T-cell (primary cell): ENCODE measurements at regions not wholly inside any gene's neighbourhood (a gene's known extent, or its start where the extent isn't known, plus 50 kb on each side); places are given as distances from the start of the nearest gene placed in this dataset.

Experiments
- ATAC-seq, 4 experiments: fragments of 200-7000 bp in 3 of 4; fragments of 150-1000 bp in 1 of 4; cut with Tn5 transposase; replicated peaks in 1 of 4; 1 replicate in 3 of 4; 2 replicates in 1 of 4; pipeline ENCODE4 v1.10.0; 2021; ENCODE audit warnings: moderate library complexity in 3 of 4, mild to moderate bottlenecking in 2 of 4, moderate number of reproducible peaks in 1 of 4
- CTCF ChIA-PET, 2 donors: fragments of 300-600 bp; sonication (Branson Sonifier 250); formaldehyde crosslinking; loops; one replicate each; lab custom pipeline; 2022; ENCODE audit warnings: antibody characterized with exemption in 2 of 2; lab: Charles Lee
- POLR2A ChIA-PET, 2 donors: fragments of 300-600 bp; sonication (Branson Sonifier 250); formaldehyde crosslinking; loops; one replicate each; lab custom pipeline; 2022; ENCODE audit warnings: antibody characterized with exemption in 2 of 2; lab: Charles Lee
- DNase-seq, 35 experiments: peaks; one replicate each; pipeline versions ENCODE4 v3.0.0 to v3.0.0-alpha.2; 2013 to 2023
- H3K27ac ChIP-seq: one replicate; pipeline ENCODE4 v1.5.1; 2013; ENCODE audit warnings: low read length
- H3K27me3 ChIP-seq, 2 experiments: replicated peaks in 1 of 2; 1 replicate in 1 of 2; 2 replicates in 1 of 2; pipeline versions ENCODE4 v1.6.1 to v1.7.0; 2013; ENCODE audit warnings: low read length in 1 of 2, mixed read lengths in 1 of 2; ENCODE audit not compliant: control insufficient read depth in 2 of 2, insufficient read depth in 2 of 2; ENCODE audit errors: extremely low read depth in 1 of 2
- H3K36me3 ChIP-seq, 2 donors: 1 replicate in 1 of 2; 2 replicates in 1 of 2; pipeline versions ENCODE4 v1.6.1 to v1.7.0; 2013; ENCODE audit warnings: low read length in 1 of 2; ENCODE audit not compliant: control insufficient read depth in 2 of 2, insufficient read depth in 1 of 2; ENCODE audit errors: extremely low read depth in 1 of 2
- H3K4me1 ChIP-seq, 2 experiments: 1 replicate in 1 of 2; 2 replicates in 1 of 2; pipeline versions ENCODE4 v1.6.1 to v1.7.0; 2013; ENCODE audit warnings: low read length in 2 of 2, mixed read lengths in 1 of 2; ENCODE audit not compliant: insufficient read depth in 2 of 2, control insufficient read depth in 1 of 2; ENCODE audit errors: extremely low read depth in 1 of 2
- H3K4me3 ChIP-seq, 2 donors: 1 replicate in 1 of 2; 2 replicates in 1 of 2; pipeline versions ENCODE4 v1.5.1 to v1.7.0; 2013; ENCODE audit warnings: mild to moderate bottlenecking in 2 of 2, low read length in 1 of 2, moderate library complexity in 1 of 2; ENCODE audit not compliant: control insufficient read depth in 1 of 2; ENCODE audit errors: extremely low read depth in 1 of 2
- H3K9me3 ChIP-seq: 2 replicates; pipeline ENCODE4 v1.7.0; 2013
- H3K27ac Mint-ChIP-seq, 2 donors: one replicate each; pipeline ENCODE4 v1.8.0; 2020 to 2021; ENCODE audit warnings: mild to moderate bottlenecking in 2 of 2, mixed read lengths in 2 of 2
- H3K27me3 Mint-ChIP-seq, 2 donors: one replicate each; pipeline ENCODE4 v1.8.0; 2021 to 2022; ENCODE audit warnings: mixed read lengths in 2 of 2
- H3K36me3 Mint-ChIP-seq: one replicate; pipeline ENCODE4 v1.8.0; 2021; ENCODE audit warnings: mixed read lengths
- H3K4me1 Mint-ChIP-seq, 3 donors: one replicate each; pipeline ENCODE4 v1.8.0; 2020 to 2022; ENCODE audit warnings: mixed read lengths in 3 of 3, mild to moderate bottlenecking in 1 of 3
- H3K4me3 Mint-ChIP-seq, 3 donors: one replicate each; pipeline ENCODE4 v1.8.0; 2020 to 2022; ENCODE audit warnings: mild to moderate bottlenecking in 3 of 3, mixed read lengths in 3 of 3, moderate library complexity in 3 of 3
- H3K9me3 Mint-ChIP-seq, 3 donors: one replicate each; pipeline ENCODE4 v1.8.0; 2020 to 2022; ENCODE audit warnings: mixed read lengths in 3 of 3
- WGBS: methylation state at CpG from one replicate; pipeline ENCODE4 v1.1.5; 2013; ENCODE audit warnings: missing lambda C conversion rate; ENCODE audit not compliant: insufficient coverage; 5-methylcytosine and 5-hydroxymethylcytosine counted together

DNA sequence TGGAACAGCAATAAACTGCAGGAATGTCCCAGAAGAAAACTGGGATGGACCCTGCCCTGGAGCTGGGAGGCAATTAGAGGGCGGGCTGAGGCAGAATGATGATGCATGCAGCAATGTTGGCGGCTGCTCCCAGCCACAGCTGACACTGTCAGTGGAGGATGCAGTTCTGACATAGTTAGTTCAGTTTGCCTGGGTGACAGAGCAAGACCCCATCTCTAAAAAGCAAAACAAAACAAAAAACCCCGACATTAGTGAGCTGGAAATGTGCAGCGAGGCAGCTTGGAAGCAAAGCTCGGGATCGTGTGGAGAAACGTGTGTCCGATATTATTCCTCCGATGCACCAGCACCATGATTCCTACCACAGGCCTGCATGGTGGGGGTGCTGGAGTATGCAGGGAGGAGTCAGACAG, 110.1 kb upstream of the UQCRFS1 start:
- peaks cover 0 to 7% (median 0%) of the 10 kb centered on the region in 3 donors for H3K9me3 Mint-ChIP-seq
- ATAC-seq: no peak
- no peaks in the 10 kb centered on the region for H3K4me1 ChIP-seq
- DNase-seq: no peak
- H3K4me1 Mint-ChIP-seq: peaks cover 4 to 7% (median 4%) of the 10 kb centered on the region in 3 donors
- H3K27me3 Mint-ChIP-seq: peaks cover 9 to 18% of the 10 kb centered on the region in 2 donors
- no peak overlapping the region for H3K4me3 Mint-ChIP-seq
- H3K36me3 Mint-ChIP-seq: no peaks in the 10 kb centered on the region
- POLR2A ChIA-PET: no interaction called here
- H3K27me3 ChIP-seq: peaks cover 0 to 26% of the 10 kb centered on the region in 2 experiments
- no peak overlapping the region for H3K27ac Mint-ChIP-seq
- no peaks in the 10 kb centered on the region for H3K36me3 ChIP-seq
- H3K4me3 ChIP-seq: no peak overlapping the region
- no peaks in the 10 kb centered on the region for H3K9me3 ChIP-seq
- CTCF ChIA-PET: no interaction called here
- no peak overlapping the region for H3K27ac ChIP-seq
- WGBS: 100% methylated on average over 1 of the region's 9 CpGs

DNA sequence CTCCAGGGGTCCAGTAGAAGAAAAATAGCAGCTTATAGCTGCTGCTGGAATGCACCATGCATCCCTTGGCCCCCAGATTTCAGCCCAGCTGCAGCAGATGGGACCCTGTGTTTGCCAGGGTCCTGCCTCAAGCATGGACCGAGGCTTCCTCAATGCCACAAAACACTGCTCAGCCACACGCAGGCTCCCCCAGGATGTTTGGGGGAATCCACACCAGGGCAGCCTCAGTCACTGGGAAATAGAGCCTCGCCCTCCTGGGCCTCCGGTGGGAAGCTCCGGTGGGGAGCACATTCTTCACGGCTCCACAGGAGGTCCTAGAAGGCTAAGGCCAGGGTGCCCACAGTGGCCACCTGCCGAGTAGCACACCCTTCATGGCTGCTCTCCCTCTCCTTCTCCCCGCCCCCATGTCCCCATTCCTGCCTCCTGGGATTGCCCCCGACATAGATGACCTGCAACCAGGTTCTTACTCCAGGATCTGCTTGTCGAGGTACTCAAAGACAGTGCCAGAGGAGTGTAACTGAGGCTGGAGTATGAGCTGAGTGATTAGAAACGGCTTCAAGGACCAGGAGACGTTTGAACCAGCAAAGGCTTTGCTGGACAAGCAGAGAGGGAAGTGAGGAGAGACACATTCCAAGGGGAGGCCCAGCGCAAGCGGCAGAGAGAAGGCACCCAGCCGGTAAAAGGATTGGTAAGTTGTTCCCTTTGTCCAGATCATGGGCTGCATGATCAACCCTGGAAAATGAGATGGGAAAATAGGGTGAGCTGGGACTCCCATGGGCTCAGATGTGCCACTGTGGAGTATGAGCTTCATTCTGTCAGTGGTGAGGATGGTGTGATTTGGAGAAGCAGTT, 110.7 kb upstream of the UQCRFS1 start:
- peaks cover 0 to 13% (median 4%) of the 10 kb centered on the region in 3 donors for H3K9me3 Mint-ChIP-seq
- Histone ChIP-seq H3K9me3 (no peaks in the 10 kb centered on the region), H3K4me3 (no peak overlapping the region), H3K4me1 (no peaks in the 10 kb centered on the region), H3K27ac (no peak overlapping the region), H3K36me3 (no peaks in the 10 kb centered on the region), H3K27me3 (peaks cover 0 to 24% of the 10 kb centered on the region in 2 experiments)
- 72% methylated on average over 14 of the region's 15 CpGs for WGBS
- H3K36me3 Mint-ChIP-seq: no peaks in the 10 kb centered on the region
- POLR2A ChIA-PET: no interaction called here
- peaks cover 4 to 7% (median 4%) of the 10 kb centered on the region in 3 donors for H3K4me1 Mint-ChIP-seq
- H3K27me3 Mint-ChIP-seq: peaks cover 6 to 14% of the 10 kb centered on the region in 2 donors
- ATAC-seq: no peak
- no peak overlapping the region for H3K27ac Mint-ChIP-seq
- no peak for DNase-seq
- CTCF ChIA-PET: no interaction called here
- no peak overlapping the region for H3K4me3 Mint-ChIP-seq

DNA sequence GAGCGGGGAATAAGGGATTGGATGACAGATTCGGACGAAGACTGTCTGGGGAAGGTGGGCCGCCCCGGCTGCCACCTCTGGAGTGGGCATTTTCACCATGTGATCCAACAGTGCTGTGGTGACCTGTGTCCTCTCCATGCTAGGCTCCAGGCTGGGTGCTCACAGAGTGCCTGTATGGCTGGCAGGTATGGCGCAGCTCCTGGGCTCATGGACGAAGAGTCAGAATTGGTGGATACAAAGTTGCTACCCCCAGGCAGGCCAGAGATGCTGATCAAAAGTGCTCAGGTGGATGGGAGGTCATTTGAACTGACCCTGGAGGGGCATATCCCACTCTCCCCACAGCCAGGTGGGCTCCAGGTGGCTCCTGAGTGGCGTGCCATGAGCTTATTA, 111.3 kb upstream of the UQCRFS1 start:
- Mint-ChIP-seq H3K27ac (no peak overlapping the region), H3K36me3 (no peaks in the 10 kb centered on the region), H3K9me3 (peaks cover 0 to 13% (median 9%) of the 10 kb centered on the region in 3 donors), H3K27me3 (peaks cover 4 to 17% of the 10 kb centered on the region in 2 donors), H3K4me3 (no peak overlapping the region), H3K4me1 (peaks cover 4 to 7% (median 4%) of the 10 kb centered on the region in 3 donors)
- no peak for DNase-seq
- no peak overlapping the region for H3K27ac ChIP-seq
- peaks cover 0 to 27% of the 10 kb centered on the region in 2 experiments for H3K27me3 ChIP-seq
- no peaks in the 10 kb centered on the region for H3K9me3 ChIP-seq
- no peaks in the 10 kb centered on the region for H3K4me1 ChIP-seq
- POLR2A ChIA-PET: no interaction called here
- CTCF ChIA-PET: no interaction called here
- WGBS: 93% methylated on average over 7 of the region's 8 CpGs
- H3K4me3 ChIP-seq: no peak overlapping the region
- ATAC-seq: no peak
- no peaks in the 10 kb centered on the region for H3K36me3 ChIP-seq

DNA sequence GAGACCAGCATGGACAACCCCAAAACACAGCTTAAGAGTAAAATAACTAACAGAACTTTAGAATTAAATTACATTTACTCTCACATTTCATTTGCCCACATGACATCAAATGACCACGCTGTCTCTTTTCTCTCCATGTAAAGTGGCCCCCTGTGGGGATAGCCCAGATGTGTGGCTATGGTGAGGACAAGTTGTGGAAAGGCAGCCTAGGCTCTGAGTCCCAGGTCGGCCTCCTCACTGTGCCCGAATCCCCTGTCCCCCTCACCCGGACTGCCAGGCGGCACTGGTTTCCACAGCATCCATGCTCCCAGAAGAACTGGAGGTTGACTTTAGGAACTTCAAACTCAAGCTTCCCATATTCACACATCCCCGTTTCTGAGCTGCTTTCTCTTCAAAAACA, 111.8 kb upstream of the UQCRFS1 start:
- Mint-ChIP-seq H3K9me3 (peaks cover 0 to 13% (median 9%) of the 10 kb centered on the region in 3 donors), H3K27me3 (peaks cover 4 to 15% of the 10 kb centered on the region in 2 donors), H3K27ac (no peak overlapping the region), H3K4me1 (peaks cover 4 to 7% (median 4%) of the 10 kb centered on the region in 3 donors), H3K4me3 (no peak overlapping the region), H3K36me3 (no peaks in the 10 kb centered on the region)
- Histone ChIP-seq H3K36me3 (no peaks in the 10 kb centered on the region), H3K4me1 (no peaks in the 10 kb centered on the region), H3K4me3 (no peak overlapping the region), H3K9me3 (no peaks in the 10 kb centered on the region), H3K27me3 (peaks cover 0 to 27% of the 10 kb centered on the region in 2 experiments), H3K27ac (no peak overlapping the region)
- WGBS: 91% methylated on average over 4 of the region's 6 CpGs
- ATAC-seq (no peak), DNase-seq (no peak)
- ChIA-PET CTCF (no interaction called here), POLR2A (no interaction called here)

DNA sequence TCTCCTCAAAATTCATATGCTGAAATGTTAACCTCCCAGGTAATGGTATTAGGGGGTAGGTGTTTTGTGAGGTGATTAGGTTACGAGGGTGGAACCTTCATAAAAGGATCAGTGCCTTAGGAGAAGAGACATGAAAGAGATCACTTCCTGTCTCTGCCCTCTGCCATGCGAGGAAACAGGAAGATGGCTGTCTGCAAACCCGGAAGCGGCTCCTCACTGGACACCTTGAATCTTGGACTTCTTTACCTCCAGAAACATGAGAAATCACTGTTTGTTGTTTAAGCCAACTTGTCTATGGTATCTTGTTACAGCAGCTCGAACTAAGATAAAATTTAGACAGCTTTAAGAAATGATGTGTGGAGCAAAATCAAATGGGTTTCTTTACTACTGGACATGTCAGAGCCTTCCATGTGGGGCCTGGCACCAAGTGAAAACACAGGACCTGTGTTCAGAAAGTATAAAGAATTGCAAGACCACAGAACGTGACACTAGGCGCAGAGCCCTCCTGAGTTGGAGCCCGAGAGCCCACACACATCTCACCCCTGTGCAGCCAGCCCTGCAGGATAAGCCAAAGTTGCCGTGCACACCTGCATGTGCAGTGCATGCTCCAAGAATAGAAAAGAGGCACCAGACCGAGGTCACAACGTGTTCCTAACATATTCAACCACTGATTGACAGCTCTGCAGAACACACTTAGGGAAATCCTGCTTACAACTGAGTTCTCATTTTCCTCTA, 112.5 kb upstream of the UQCRFS1 start:
- Histone ChIP-seq H3K27me3 (peaks cover 0 to 27% of the 10 kb centered on the region in 2 experiments), H3K4me3 (no peak overlapping the region), H3K27ac (no peak overlapping the region), H3K9me3 (no peaks in the 10 kb centered on the region), H3K4me1 (no peaks in the 10 kb centered on the region), H3K36me3 (no peaks in the 10 kb centered on the region)
- ChIA-PET POLR2A (no interaction called here), CTCF (no interaction called here)
- DNase-seq: no peak
- peaks cover 5 to 10% of the 10 kb centered on the region in 2 donors for H3K27me3 Mint-ChIP-seq
- no peak overlapping the region for H3K27ac Mint-ChIP-seq
- no peak overlapping the region for H3K4me3 Mint-ChIP-seq
- ATAC-seq: no peak
- 63% methylated on average over 8 of the region's 11 CpGs for WGBS
- peaks cover 4 to 7% (median 4%) of the 10 kb centered on the region in 3 donors for H3K4me1 Mint-ChIP-seq
- H3K36me3 Mint-ChIP-seq: no peaks in the 10 kb centered on the region
- H3K9me3 Mint-ChIP-seq: peaks cover 0 to 13% (median 9%) of the 10 kb centered on the region in 3 donors

DNA sequence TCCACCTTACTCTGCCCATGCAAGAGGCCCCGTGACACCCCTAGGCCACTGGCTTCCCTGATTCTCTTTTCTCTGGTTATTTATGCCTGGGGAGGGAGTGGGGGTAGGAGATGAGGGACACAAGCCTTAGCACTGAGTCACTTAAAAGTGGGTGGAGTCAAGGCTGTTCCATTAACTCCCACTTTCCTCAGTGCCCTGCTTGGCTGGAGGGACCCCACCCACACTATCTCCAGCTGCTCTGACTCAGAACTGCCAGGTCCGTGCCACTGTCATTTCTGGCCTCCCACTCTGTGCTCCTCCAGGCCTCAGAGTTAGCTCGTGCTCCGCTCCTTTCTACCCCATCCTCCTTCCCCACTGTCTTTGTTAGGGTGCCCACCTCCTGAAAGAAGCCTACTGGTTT, 113.4 kb upstream of the UQCRFS1 start:
- Histone ChIP-seq H3K27me3 (peaks cover 0 to 24% of the 10 kb centered on the region in 2 experiments), H3K4me3 (no peak overlapping the region), H3K36me3 (no peaks in the 10 kb centered on the region), H3K27ac (no peak overlapping the region), H3K4me1 (no peaks in the 10 kb centered on the region), H3K9me3 (no peaks in the 10 kb centered on the region)
- Mint-ChIP-seq H3K9me3 (peaks cover 0 to 13% (median 9%) of the 10 kb centered on the region in 3 donors), H3K27me3 (peaks cover 12 to 13% of the 10 kb centered on the region in 2 donors), H3K27ac (no peak overlapping the region), H3K4me1 (peaks cover 4 to 7% (median 4%) of the 10 kb centered on the region in 3 donors), H3K36me3 (no peaks in the 10 kb centered on the region), H3K4me3 (no peak overlapping the region)
- DNase-seq (no peak), ATAC-seq (no peak)
- CTCF ChIA-PET: no interaction called here
- WGBS: 53% methylated on average over 3 of the region's 4 CpGs
- POLR2A ChIA-PET: interaction anchor here in 1 of 2 donors (0.5 kb wide), 1 partner anchor 980 kb away, joined by 6 read pairs; no protein-coding TSS in a partner anchor
